Liver (tissue), 8 donors: ENCODE measurements at regions not wholly inside any gene's neighbourhood (a gene's known extent, or its start where the extent isn't known, plus 50 kb on each side); places are given as distances from the start of the nearest gene placed in this dataset.

Source experiments
- DNase-seq: peaks from one replicate; pipeline ENCODE4 v3.0.0-alpha.2; 2017; ENCODE audit warnings: low spot score
- H3K27ac ChIP-seq, 2 donors: one replicate each; pipeline ENCODE4 v1.7.0; 2013; ENCODE audit warnings: inconsistent platforms in 2 of 2, low read length in 2 of 2, control low read depth in 1 of 2, low read depth in 1 of 2, mild to moderate bottlenecking in 1 of 2
- H3K27me3 ChIP-seq, 4 donors: one replicate each; pipeline versions ENCODE4 v1.6.1 to v1.7.0; 2013; ENCODE audit warnings: low read length in 3 of 4, inconsistent platforms in 1 of 4, mild to moderate bottlenecking in 1 of 4, moderate library complexity in 1 of 4; ENCODE audit not compliant: control insufficient read depth in 4 of 4, insufficient read depth in 4 of 4
- H3K36me3 ChIP-seq, 4 donors: one replicate each; pipeline versions ENCODE4 v1.6.1 to v1.7.0; 2013; ENCODE audit warnings: low read length in 3 of 4, mild to moderate bottlenecking in 3 of 4, low read depth in 1 of 4, moderate library complexity in 1 of 4; ENCODE audit not compliant: control insufficient read depth in 4 of 4, insufficient read depth in 3 of 4
- H3K4me1 ChIP-seq, 4 donors: one replicate each; pipeline versions ENCODE4 v1.6.1 to v1.7.0; 2013; ENCODE audit warnings: low read length in 3 of 4, mild to moderate bottlenecking in 3 of 4, moderate library complexity in 1 of 4; ENCODE audit not compliant: control insufficient read depth in 4 of 4, insufficient read depth in 4 of 4
- H3K4me3 ChIP-seq, 3 donors: one replicate each; pipeline versions ENCODE4 v1.6.1 to v1.7.0; 2013; ENCODE audit warnings: low read length in 3 of 3, control low read depth in 1 of 3, low read depth in 1 of 3, mild to moderate bottlenecking in 1 of 3
- H3K9ac ChIP-seq, 2 donors: one replicate each; pipeline ENCODE4 v1.7.0; 2013; ENCODE audit warnings: low read length in 2 of 2, mild to moderate bottlenecking in 2 of 2, moderate library complexity in 2 of 2, control low read depth in 1 of 2, low read depth in 1 of 2
- H3K9me3 ChIP-seq, 4 donors: one replicate each; pipeline versions ENCODE4 v1.6.1 to v1.7.0; 2013; ENCODE audit warnings: low read length in 3 of 4; ENCODE audit not compliant: control insufficient read depth in 4 of 4
- ATF3 ChIP-seq: IDR thresholded peaks from 2 replicates; pipeline ENCODE4 v1.6.1; 2016; ENCODE audit warnings: antibody characterized with exemption
- EGR1 ChIP-seq, 2 donors: IDR thresholded peaks; 2 replicates each; pipeline ENCODE4 v1.6.1; 2016 to 2018; ENCODE audit warnings: antibody characterized with exemption in 2 of 2, low read depth in 2 of 2
- FOXA1 ChIP-seq: IDR thresholded peaks from 2 replicates; pipeline ENCODE4 v1.6.1; 2016; ENCODE audit warnings: antibody characterized with exemption
- FOXA2 ChIP-seq: IDR thresholded peaks from 2 replicates; pipeline ENCODE4 v1.6.1; 2016; ENCODE audit warnings: antibody characterized with exemption
- GABPA ChIP-seq, 2 donors: IDR thresholded peaks in 1 of 2; conservative IDR thresholded peaks in 1 of 2; 2 replicates each; pipeline ENCODE4 v1.6.1; 2016; ENCODE audit warnings: antibody characterized with exemption in 2 of 2, mild to moderate bottlenecking in 1 of 2, moderate library complexity in 1 of 2
- HNF4A ChIP-seq, 2 donors: conservative IDR thresholded peaks; 2 replicates each; pipeline ENCODE4 v1.6.1; 2016; ENCODE audit warnings: antibody characterized with exemption in 2 of 2, mild to moderate bottlenecking in 2 of 2
- HNF4G ChIP-seq: IDR thresholded peaks from 2 replicates; pipeline ENCODE4 v1.6.1; 2016; ENCODE audit warnings: antibody characterized with exemption
- JUND ChIP-seq, 2 donors: IDR thresholded peaks; 2 replicates each; pipeline ENCODE4 v1.6.1; 2016; ENCODE audit warnings: antibody characterized with exemption in 2 of 2
- NR2F2 ChIP-seq: IDR thresholded peaks from 2 replicates; pipeline ENCODE4 v1.6.1; 2016; ENCODE audit warnings: antibody characterized with exemption
- RAD21 ChIP-seq, 2 donors: IDR thresholded peaks; 2 replicates each; pipeline ENCODE4 v1.6.1; 2016; ENCODE audit warnings: antibody characterized with exemption in 2 of 2, mild to moderate bottlenecking in 2 of 2
- RXRA ChIP-seq, 2 donors: IDR thresholded peaks; 2 replicates each; pipeline ENCODE4 v1.6.1; 2017 to 2018; ENCODE audit warnings: antibody characterized with exemption in 2 of 2, mild to moderate bottlenecking in 1 of 2
- SP1 ChIP-seq: IDR thresholded peaks from 2 replicates; pipeline ENCODE4 v1.6.1; 2018; ENCODE audit warnings: antibody characterized with exemption, mild to moderate bottlenecking
- TAF1 ChIP-seq: conservative IDR thresholded peaks from 2 replicates; pipeline ENCODE4 v1.6.1; 2016; ENCODE audit warnings: antibody characterized with exemption, mild to moderate bottlenecking
- YY1 ChIP-seq: IDR thresholded peaks from 2 replicates; pipeline ENCODE4 v1.6.1; 2016; ENCODE audit warnings: antibody characterized with exemption, mild to moderate bottlenecking
- ZBTB33 ChIP-seq: IDR thresholded peaks from 2 replicates; pipeline ENCODE4 v1.6.1; 2016; ENCODE audit warnings: antibody characterized with exemption
- WGBS: extraction: QIAGEN DNeasy Blood & Tissue Kit; methylation state at CpG from one replicate; pipeline ENCODE4 v1.1.7; 2013; 5-methylcytosine and 5-hydroxymethylcytosine counted together
- TF ChIP-seq, protein P1 (sequence below): IDR thresholded peaks from 2 replicates; pipeline ENCODE4 v1.6.1; 2016; ENCODE audit warnings: antibody characterized with exemption, mild to moderate bottlenecking
- TF ChIP-seq, protein P2 (sequence below): IDR thresholded peaks from 2 replicates; pipeline ENCODE4 v1.6.1; 2016; ENCODE audit warnings: antibody characterized with exemption
- TF ChIP-seq, protein P3 (sequence below): fragments of 150-350 bp; IDR thresholded peaks from 2 replicates; pipeline ENCODE4 v1.5.1; 2017; ENCODE audit warnings: improper control_type of control experiment, low read depth, low read length; ENCODE audit not compliant: missing input control
- donor health status: healthy.
- donor health status: healthy.
- donor health status: healthy.
- donor health status: healthy.
- donor health status: healthy.

GRCh38 chr11:39412117-39412516 lies 2047.3 kb downstream of the LRRC4C start:
- WGBS, result 66% methylated on average over 1 of the region's 1 CpG
- no peak for DNase-seq

More at GRCh38 chr11:39412117-39412516, 2047.3 kb downstream of the LRRC4C start:
- no peak overlapping the region for H3K9ac ChIP-seq
- no peak overlapping the region for H3K4me3 ChIP-seq
- H3K27ac ChIP-seq, result no peak overlapping the region
- H3K4me1 ChIP-seq, result no peaks in the 10 kb centered on the region
- H3K27me3 ChIP-seq, result no peaks in the 10 kb centered on the region
- peaks cover 0 to 3% (median 0%) of the 10 kb centered on the region in 4 donors for H3K9me3 ChIP-seq
- H3K36me3 ChIP-seq, result no peaks in the 10 kb centered on the region
- TF ChIP-seq FOXA1 (no peak), HNF4G (no peak), JUND (IDR thresholded peaks at IDR 0.05) (no peak), HNF4A (conservative IDR thresholded peaks at IDR 0.05) (no peak), RAD21 (IDR thresholded peaks at IDR 0.05) (no peak), ZBTB33 (no peak), EGR1 (IDR thresholded peaks at IDR 0.05; ENCODE audit: low read depth in 2 of 2) (no peak), TAF1 (no peak), NR2F2 (no peak), SP1 (no peak), FOXA2 (no peak), GABPA (IDR thresholded peaks at IDR 0.05 in 1 of 2, conservative IDR thresholded peaks at IDR 0.05 in 1 of 2) (no peak), YY1 (no peak), ATF3 (no peak), RXRA (IDR thresholded peaks at IDR 0.05) (no peak)
- TF ChIP-seq, protein P1, sequence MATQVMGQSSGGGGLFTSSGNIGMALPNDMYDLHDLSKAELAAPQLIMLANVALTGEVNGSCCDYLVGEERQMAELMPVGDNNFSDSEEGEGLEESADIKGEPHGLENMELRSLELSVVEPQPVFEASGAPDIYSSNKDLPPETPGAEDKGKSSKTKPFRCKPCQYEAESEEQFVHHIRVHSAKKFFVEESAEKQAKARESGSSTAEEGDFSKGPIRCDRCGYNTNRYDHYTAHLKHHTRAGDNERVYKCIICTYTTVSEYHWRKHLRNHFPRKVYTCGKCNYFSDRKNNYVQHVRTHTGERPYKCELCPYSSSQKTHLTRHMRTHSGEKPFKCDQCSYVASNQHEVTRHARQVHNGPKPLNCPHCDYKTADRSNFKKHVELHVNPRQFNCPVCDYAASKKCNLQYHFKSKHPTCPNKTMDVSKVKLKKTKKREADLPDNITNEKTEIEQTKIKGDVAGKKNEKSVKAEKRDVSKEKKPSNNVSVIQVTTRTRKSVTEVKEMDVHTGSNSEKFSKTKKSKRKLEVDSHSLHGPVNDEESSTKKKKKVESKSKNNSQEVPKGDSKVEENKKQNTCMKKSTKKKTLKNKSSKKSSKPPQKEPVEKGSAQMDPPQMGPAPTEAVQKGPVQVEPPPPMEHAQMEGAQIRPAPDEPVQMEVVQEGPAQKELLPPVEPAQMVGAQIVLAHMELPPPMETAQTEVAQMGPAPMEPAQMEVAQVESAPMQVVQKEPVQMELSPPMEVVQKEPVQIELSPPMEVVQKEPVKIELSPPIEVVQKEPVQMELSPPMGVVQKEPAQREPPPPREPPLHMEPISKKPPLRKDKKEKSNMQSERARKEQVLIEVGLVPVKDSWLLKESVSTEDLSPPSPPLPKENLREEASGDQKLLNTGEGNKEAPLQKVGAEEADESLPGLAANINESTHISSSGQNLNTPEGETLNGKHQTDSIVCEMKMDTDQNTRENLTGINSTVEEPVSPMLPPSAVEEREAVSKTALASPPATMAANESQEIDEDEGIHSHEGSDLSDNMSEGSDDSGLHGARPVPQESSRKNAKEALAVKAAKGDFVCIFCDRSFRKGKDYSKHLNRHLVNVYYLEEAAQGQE, result no peak
- TF ChIP-seq, protein P2, sequence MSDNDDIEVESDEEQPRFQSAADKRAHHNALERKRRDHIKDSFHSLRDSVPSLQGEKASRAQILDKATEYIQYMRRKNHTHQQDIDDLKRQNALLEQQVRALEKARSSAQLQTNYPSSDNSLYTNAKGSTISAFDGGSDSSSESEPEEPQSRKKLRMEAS, result no peak
- TF ChIP-seq, protein P3, sequence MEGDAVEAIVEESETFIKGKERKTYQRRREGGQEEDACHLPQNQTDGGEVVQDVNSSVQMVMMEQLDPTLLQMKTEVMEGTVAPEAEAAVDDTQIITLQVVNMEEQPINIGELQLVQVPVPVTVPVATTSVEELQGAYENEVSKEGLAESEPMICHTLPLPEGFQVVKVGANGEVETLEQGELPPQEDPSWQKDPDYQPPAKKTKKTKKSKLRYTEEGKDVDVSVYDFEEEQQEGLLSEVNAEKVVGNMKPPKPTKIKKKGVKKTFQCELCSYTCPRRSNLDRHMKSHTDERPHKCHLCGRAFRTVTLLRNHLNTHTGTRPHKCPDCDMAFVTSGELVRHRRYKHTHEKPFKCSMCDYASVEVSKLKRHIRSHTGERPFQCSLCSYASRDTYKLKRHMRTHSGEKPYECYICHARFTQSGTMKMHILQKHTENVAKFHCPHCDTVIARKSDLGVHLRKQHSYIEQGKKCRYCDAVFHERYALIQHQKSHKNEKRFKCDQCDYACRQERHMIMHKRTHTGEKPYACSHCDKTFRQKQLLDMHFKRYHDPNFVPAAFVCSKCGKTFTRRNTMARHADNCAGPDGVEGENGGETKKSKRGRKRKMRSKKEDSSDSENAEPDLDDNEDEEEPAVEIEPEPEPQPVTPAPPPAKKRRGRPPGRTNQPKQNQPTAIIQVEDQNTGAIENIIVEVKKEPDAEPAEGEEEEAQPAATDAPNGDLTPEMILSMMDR, result no peak
